ENCODE measurements at regions not wholly inside any gene's neighbourhood (a gene's known extent, or its start where the extent isn't known, plus 50 kb on each side); places are given as distances from the start of the nearest gene placed in this dataset.

DNA sequence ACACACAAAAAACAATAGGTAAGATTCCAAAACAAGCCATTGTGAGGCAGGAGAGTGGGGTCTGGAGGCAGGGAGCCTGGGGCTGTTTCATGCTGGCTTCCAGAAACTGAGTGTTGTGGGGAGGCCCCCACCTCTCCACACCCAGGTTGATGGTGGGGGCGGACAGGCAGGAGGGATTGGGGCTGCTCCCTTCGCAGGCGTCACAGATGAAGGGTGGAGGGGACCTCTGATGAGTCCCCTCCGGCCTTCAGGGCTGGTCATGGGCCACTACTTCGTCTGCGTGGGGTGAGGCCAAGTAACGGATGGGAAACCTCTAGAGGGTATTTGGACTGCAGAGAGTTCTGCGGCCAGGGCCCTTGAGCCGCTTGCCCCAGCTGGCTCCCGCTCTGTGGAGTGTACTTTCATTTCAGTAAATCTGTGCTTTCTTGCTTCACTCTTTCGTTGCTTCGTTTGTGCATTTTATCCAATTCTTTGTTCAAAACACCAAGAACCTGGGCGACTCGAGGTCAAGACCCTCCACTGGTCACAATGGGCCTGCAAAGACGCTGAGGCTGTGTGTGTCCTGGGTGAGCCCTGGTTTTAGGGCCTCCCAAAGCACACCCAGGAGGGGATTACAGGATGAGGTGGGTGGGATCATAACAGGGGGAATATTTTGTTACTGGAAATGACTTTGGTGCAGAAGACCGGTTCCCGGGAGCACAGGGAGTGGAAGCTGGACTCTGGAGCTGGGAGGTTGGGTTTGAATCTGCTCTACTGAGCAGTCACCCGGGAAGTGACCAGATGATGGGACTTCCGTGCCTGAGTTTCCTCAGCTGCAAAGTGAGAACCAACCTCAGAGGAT is 83.7 kb upstream of the ADRA2C start:
- no peak overlapping the region for H3K27ac Mint-ChIP-seq
- no peaks in the 10 kb centered on the region for H3K9me3 Mint-ChIP-seq
- H3K4me3 Mint-ChIP-seq: no peak overlapping the region
- no peak for DNase-seq
- H3K27me3 Mint-ChIP-seq: peaks cover 8% of the 10 kb centered on the region
- no peaks in the 10 kb centered on the region for H3K4me1 Mint-ChIP-seq (ENCODE audit: low read depth)
- H3K36me3 Mint-ChIP-seq (ENCODE audit: low read depth): no peaks in the 10 kb centered on the region

- Mint-ChIP-seq H3K27ac (no peak overlapping the region), H3K9me3 (no peaks in the 10 kb centered on the region), H3K27me3 (peaks cover 14% of the 10 kb centered on the region), H3K4me3 (no peak overlapping the region), H3K4me1 (ENCODE audit: low read depth) (no peaks in the 10 kb centered on the region), H3K36me3 (ENCODE audit: low read depth) (no peaks in the 10 kb centered on the region)
- DNase-seq: no peak
Observed at GRCh38 chr4:3681191-3681590, 85.0 kb upstream of the ADRA2C start.

DNA sequence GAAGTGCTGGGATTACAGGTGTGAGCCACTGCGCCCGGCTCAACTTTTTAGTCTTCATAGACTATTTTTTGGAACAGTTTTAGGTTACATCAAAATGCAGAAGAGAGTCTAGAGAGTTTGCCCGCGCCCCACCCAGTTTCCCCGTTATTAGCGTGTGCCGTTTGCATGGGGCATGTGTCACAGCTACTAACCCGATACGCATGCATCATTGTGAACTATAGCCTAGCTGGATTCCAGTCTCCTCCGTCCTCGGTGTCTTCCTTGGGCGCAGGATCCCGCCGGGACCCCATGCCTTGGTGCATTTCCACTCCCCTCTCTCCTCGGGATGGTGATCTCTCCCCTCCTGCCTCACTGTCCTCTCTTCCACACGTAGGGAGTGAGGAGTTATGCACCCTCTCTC is 85.5 kb upstream of the ADRA2C start:
- no peak overlapping the region for H3K27ac Mint-ChIP-seq

GRCh38 chr4:3679851-3680311 is 86.3 kb upstream of the ADRA2C start:
- Mint-ChIP-seq H3K27ac (no peak overlapping the region), H3K4me1 (ENCODE audit: low read depth) (no peaks in the 10 kb centered on the region), H3K9me3 (no peaks in the 10 kb centered on the region), H3K36me3 (ENCODE audit: low read depth) (no peaks in the 10 kb centered on the region), H3K27me3 (peaks cover 20% of the 10 kb centered on the region), H3K4me3 (no peak overlapping the region)
- DNase-seq: no peak

More for the DNA sequence above, 85.5 kb upstream of the ADRA2C start:
- Mint-ChIP-seq H3K4me3 (no peak overlapping the region), H3K36me3 (ENCODE audit: low read depth) (no peaks in the 10 kb centered on the region), H3K27me3 (peaks cover 15% of the 10 kb centered on the region), H3K9me3 (no peaks in the 10 kb centered on the region), H3K4me1 (ENCODE audit: low read depth) (no peaks in the 10 kb centered on the region)
- DNase-seq: no peak

DNA sequence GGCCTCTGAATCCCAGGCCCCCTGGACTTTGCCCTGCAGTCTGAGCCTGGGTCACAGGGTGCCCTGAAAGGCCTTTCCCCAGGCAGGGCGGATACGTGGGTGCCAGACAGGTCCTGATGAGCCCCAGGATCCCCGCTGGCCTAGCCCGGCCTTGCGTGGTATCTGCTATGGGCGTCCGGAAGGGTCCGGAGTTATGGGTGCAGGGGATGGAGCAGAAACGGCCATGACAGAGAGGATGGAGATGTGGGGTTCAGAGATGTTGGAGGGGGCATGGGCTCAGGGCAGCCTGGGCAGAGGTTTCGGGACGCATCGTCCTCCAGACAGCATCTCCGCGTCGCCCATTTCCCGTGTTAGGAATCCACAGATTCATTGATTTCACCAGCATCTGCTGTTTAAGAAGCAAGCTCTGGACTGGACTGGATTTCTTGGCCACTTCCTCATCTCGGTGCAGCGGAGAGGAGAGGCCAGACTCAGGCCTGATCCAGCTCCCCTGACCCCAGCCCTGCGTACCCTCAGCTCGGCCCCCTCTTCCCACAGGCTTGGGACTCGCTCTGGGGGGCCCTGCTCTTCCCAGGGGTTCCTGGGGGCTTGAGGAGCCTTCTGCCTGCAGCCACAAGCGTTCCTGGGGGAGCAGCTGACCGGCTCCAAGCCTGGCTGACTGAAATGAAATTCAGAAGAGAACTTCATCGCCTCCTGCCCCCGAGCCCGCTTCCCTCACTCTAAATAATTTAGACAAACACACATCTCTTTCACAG is 86.9 kb upstream of the ADRA2C start:
- H3K36me3 Mint-ChIP-seq (ENCODE audit: low read depth): no peaks in the 10 kb centered on the region
- H3K4me3 Mint-ChIP-seq: no peak overlapping the region
- no peak for DNase-seq
- no peaks in the 10 kb centered on the region for H3K4me1 Mint-ChIP-seq (ENCODE audit: low read depth)
- no peak overlapping the region for H3K27ac Mint-ChIP-seq
- peaks cover 20% of the 10 kb centered on the region for H3K27me3 Mint-ChIP-seq
- H3K9me3 Mint-ChIP-seq: no peaks in the 10 kb centered on the region

- H3K9me3 Mint-ChIP-seq: no peaks in the 10 kb centered on the region
- H3K36me3 Mint-ChIP-seq (ENCODE audit: low read depth): no peaks in the 10 kb centered on the region
- no peak overlapping the region for H3K4me3 Mint-ChIP-seq
- no peak for DNase-seq
- H3K27me3 Mint-ChIP-seq: peaks cover 20% of the 10 kb centered on the region
- no peaks in the 10 kb centered on the region for H3K4me1 Mint-ChIP-seq (ENCODE audit: low read depth)
- no peak overlapping the region for H3K27ac Mint-ChIP-seq
Observed at GRCh38 chr4:3677748-3678070, 88.5 kb upstream of the ADRA2C start.

GRCh38 chr4:3676907-3677747 is 89.1 kb upstream of the ADRA2C start:
- H3K36me3 Mint-ChIP-seq (ENCODE audit: low read depth): no peaks in the 10 kb centered on the region

DNA sequence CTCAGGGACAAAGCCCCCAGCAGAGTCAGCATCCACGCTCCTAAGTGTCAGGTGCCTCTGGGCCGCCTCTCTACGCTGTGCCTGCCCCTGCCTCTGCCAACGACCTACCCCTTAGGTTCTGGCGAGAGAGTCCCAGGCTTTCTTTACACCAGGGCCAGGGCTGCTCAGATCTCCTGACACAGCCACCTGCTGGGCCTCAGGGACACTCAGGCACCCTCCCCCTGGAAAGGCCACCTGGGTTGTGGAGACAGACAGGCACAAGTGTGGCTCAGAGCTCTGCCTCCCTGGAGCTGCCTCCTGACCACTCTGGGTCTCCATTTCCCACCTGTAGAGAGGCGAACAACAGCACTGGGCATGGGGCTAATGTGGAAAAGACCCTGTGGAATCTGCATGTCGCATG is 90.0 kb upstream of the ADRA2C start:
- Mint-ChIP-seq H3K4me3 (no peak overlapping the region), H3K27me3 (peaks cover 15% of the 10 kb centered on the region), H3K27ac (no peak overlapping the region), H3K4me1 (ENCODE audit: low read depth) (no peaks in the 10 kb centered on the region), H3K36me3 (ENCODE audit: low read depth) (no peaks in the 10 kb centered on the region), H3K9me3 (no peaks in the 10 kb centered on the region)
- DNase-seq: no peak

More at GRCh38 chr4:3676907-3677747, 89.1 kb upstream of the ADRA2C start:
- DNase-seq: no peak
- Mint-ChIP-seq H3K4me1 (ENCODE audit: low read depth) (no peaks in the 10 kb centered on the region), H3K27ac (no peak overlapping the region), H3K27me3 (peaks cover 17% of the 10 kb centered on the region), H3K9me3 (no peaks in the 10 kb centered on the region), H3K4me3 (no peak overlapping the region)

DNA sequence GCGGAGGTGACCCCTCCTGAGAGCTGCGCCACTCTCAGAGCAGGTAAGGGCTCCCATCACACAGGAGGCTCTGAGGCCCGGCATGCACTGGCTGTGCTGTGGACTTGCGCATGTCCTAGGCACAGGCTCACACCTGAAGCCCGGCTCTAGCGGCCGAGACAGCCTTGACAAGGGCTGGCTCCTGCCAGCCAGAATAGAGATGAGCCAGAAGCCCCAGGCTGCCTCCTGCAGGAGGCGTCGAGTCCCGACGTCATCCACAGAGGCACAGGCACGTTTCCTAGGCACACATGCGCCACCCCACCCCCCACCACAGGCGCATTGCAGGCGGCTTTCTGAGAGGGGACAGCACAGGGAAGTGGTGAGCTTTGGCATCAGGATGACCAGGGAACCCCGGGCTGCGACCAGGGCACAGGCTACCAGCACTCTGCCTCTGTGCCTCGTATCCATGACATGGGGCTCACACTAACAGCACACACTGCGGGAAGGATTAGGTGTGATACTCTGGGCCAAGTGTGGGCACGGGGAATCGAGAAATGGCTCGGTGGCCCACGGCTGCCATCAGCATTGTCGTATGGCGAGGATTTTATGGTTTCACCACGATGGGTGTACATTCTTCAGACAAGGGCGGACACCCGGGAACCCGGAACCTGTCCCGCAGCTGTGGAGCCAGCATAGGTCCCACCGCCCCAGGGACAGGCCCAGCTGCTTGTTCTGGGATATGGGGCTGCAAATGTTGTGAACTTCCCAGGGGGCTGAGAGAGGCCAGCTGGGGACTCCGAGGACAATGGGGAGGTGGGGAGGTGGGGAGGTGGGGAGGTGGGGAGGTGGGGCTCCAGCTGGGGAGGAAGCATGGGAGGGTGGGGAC is 90.7 kb upstream of the ADRA2C start:
- Mint-ChIP-seq H3K27me3 (peaks cover 15% of the 10 kb centered on the region), H3K4me3 (no peak overlapping the region), H3K4me1 (ENCODE audit: low read depth) (no peaks in the 10 kb centered on the region), H3K9me3 (no peaks in the 10 kb centered on the region), H3K27ac (no peak overlapping the region), H3K36me3 (ENCODE audit: low read depth) (no peaks in the 10 kb centered on the region)
- no peak for DNase-seq

- no peak overlapping the region for H3K27ac Mint-ChIP-seq
- H3K9me3 Mint-ChIP-seq: no peaks in the 10 kb centered on the region
- H3K4me1 Mint-ChIP-seq (ENCODE audit: low read depth): no peaks in the 10 kb centered on the region
- H3K27me3 Mint-ChIP-seq: peaks cover 15% of the 10 kb centered on the region
- no peaks in the 10 kb centered on the region for H3K36me3 Mint-ChIP-seq (ENCODE audit: low read depth)
- no peak overlapping the region for H3K4me3 Mint-ChIP-seq
- no peak for DNase-seq
Observed at GRCh38 chr4:3674479-3674851, 91.7 kb upstream of the ADRA2C start.

DNA sequence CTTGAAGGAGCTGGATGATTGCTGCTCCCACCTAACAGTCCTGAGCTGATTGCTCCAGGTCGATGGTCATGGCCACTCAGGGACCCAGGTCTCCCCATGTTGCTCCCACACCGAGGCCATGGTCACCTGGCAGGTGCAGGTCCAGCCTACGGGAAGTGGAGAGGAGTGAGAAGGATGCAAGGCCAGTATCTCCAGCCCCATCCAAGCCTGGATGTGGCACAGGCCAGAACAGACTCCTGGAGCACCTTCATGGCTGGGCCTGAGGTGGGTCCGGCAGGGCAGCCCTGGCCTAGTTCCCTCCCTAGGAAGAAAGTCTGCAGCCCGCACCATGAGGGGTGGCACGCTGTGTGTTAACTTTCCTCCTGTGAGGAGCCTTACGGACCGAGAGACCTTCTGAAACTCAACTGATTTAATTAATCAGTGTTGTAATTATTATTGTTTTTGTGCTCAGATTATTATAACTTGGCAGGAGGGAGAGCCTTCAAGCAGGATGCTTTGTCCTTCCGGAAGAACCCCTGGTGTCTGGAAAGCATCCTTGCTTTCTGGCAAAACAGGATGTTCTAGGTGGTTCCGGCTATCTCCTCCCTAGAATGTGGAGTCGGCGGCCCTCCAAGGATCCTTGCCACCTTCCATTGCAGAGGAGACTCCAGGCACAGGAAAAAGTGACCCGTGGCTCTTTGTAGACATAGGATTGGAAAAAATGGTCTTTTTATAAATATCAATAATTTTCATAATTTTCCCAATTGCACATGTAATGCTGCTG is 92.3 kb upstream of the ADRA2C start:
- no peaks in the 10 kb centered on the region for H3K36me3 Mint-ChIP-seq (ENCODE audit: low read depth)
- H3K27me3 Mint-ChIP-seq: peaks cover 15% of the 10 kb centered on the region
- no peaks in the 10 kb centered on the region for H3K9me3 Mint-ChIP-seq
- no peaks in the 10 kb centered on the region for H3K4me1 Mint-ChIP-seq (ENCODE audit: low read depth)
- no peak for DNase-seq
- no peak overlapping the region for H3K27ac Mint-ChIP-seq
- no peak overlapping the region for H3K4me3 Mint-ChIP-seq

GRCh38 chr4:3673176-3673575 is 93.0 kb upstream of the ADRA2C start:
- Mint-ChIP-seq H3K27ac (no peak overlapping the region), H3K4me3 (no peak overlapping the region), H3K4me1 (ENCODE audit: low read depth) (no peaks in the 10 kb centered on the region), H3K9me3 (no peaks in the 10 kb centered on the region), H3K36me3 (ENCODE audit: low read depth) (no peaks in the 10 kb centered on the region), H3K27me3 (peaks cover 15% of the 10 kb centered on the region)
- no peak for DNase-seq

DNA sequence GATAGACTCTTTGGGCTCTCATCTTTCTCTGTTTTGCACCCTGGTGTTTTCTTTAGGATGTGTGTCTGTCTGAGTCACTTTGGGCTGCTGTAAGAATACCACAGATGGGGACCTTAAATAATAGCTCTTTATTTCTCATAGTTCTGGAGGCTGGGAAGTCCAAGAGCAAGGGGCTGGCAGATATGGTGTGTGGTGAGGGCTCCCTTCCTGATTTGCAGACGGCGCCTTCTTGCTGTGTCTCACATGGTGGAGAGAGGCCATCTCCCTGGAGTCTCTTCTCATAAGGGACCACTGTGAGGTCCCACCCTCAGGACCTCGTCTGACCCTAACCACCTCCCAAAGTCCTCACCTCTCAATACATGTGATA is 93.7 kb upstream of the ADRA2C start:
- no peak overlapping the region for H3K27ac Mint-ChIP-seq

More for the DNA sequence above, 93.7 kb upstream of the ADRA2C start:
- DNase-seq: no peak
- peaks cover under 1% of the 10 kb centered on the region for H3K9me3 Mint-ChIP-seq
- H3K4me3 Mint-ChIP-seq: no peak overlapping the region
- peaks cover 15% of the 10 kb centered on the region for H3K27me3 Mint-ChIP-seq
- H3K4me1 Mint-ChIP-seq (ENCODE audit: low read depth): no peaks in the 10 kb centered on the region
- H3K36me3 Mint-ChIP-seq (ENCODE audit: low read depth): no peaks in the 10 kb centered on the region

Data from activated T-cell treated with anti-CD3 and anti-CD28 coated beads, Interleukin-2, amount 50 U/mL, for 24 hours (primary cell).